ENCODE measurements at regions not wholly inside any gene's neighbourhood (a gene's known extent, or its start where the extent isn't known, plus 50 kb on each side); places are given as distances from the start of the nearest gene placed in this dataset.

DNA sequence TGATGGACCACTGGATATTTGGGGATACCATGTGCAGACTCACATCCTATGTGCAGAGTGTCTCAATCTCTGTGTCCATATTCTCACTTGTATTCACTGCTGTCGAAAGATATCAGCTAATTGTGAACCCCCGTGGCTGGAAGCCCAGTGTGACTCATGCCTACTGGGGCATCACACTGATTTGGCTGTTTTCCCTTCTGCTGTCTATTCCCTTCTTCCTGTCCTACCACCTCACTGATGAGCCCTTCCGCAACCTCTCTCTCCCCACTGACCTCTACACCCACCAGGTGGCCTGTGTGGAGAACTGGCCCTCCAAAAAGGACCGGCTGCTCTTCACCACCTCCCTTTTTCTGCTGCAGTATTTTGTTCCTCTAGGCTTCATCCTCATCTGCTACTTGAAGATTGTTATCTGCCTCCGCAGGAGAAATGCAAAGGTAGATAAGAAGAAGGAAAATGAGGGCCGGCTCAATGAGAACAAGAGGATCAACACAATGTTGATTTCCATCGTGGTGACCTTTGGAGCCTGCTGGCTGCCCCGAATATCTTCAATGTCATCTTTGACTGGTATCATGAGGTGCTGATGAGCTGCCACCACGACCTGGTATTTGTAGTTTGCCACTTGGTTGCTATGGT lies 54.5 kb upstream of the HNRNPA0 start:
- peak; percentile 8 for DNase-seq (ENCODE audit: low read depth)

DNA sequence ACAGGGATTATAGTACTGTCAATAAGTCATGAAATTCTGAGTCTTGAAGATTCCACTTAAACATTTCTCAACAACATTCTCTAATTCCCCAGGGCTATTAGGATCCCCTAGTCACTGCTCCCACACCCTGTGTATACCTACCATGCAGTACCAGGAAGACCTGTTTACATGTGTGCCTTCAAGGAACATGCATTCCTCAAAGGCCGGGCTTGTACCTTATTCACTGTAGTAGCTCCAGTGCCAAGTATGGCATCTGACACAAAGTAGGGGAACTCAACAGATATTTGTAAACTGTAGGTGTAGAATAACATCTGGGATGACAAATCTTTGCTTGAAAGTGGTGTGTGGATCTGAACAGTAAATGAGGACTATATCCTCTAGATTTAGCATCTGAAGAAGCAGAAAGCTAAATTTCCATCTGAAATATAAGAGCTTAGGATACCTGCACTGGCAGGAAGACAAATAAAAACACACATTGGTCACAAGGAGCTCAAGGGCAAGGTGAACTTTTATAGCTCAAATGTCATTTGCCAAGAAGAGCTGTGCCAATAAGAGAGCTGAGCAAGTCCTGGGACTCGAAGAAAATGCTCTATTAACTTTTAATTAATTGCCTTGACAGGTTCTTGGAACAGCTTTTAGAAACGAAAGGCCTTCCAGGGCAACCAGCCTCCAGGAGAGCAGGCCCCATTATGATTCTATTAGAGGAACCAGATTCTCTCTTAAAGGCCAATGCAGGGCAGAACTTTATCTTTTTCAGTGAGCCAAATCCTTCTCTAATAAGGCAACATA lies 52.3 kb upstream of the MYOT start:
- no peak for DNase-seq (ENCODE audit: low read depth)
